ENCODE measurements at regions not wholly inside any gene's neighbourhood (a gene's known extent, or its start where the extent isn't known, plus 50 kb on each side); places are given as distances from the start of the nearest gene placed in this dataset.
"Not testable (repeated sequence)": the region's sequence is repeated elsewhere in the genome, so short reads cannot be mapped to it uniquely, and the experiment has no call there.

- DNase-seq: no peak
Measured at GRCh38 chr7:81831883-81832282, 62.0 kb upstream of the HGF start.

GRCh38 chr7:81829511-81829910 is 59.7 kb upstream of the HGF start:
- not testable (repeated sequence) for DNase-seq

GRCh38 chr7:81822811-81823210 is 53.0 kb upstream of the HGF start:
- no peak for DNase-seq

- no peak for DNase-seq
Measured at GRCh38 chr7:81819861-81820260, 50.0 kb upstream of the HGF start.
